ENCODE measurements at regions not wholly inside any gene's neighbourhood (a gene's known extent, or its start where the extent isn't known, plus 50 kb on each side); places are given as distances from the start of the nearest gene placed in this dataset.

DNA sequence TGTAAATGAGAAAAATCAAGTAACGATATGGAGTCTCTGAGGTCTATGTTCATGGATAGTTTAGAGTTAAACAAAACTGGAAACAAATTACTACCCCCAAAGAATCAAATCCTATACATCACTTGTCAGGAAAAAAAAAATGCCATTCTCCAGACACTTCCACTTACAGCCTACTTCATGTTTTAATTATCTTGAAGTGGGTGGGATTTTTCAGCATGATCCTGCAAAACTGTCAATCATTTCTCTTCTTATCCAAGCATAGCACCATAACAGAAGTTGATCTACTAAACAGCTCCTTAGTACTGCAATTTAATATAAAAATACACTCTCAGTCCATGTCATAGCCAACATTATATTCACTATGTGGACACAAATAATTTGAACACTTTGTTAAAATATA, 833.9 kb downstream of the TUSC7 start:
- no peak for DNase-seq
- no peak for ATAC-seq
- intact Hi-C loops (cut with micrococcal nuclease), result no loop called here

- ATAC-seq (no peak), DNase-seq (no peak)
- intact Hi-C loops (cut with micrococcal nuclease), result no loop called here
Observed at GRCh38 chr3:117545484-117545883, 835.9 kb downstream of the TUSC7 start.

DNA sequence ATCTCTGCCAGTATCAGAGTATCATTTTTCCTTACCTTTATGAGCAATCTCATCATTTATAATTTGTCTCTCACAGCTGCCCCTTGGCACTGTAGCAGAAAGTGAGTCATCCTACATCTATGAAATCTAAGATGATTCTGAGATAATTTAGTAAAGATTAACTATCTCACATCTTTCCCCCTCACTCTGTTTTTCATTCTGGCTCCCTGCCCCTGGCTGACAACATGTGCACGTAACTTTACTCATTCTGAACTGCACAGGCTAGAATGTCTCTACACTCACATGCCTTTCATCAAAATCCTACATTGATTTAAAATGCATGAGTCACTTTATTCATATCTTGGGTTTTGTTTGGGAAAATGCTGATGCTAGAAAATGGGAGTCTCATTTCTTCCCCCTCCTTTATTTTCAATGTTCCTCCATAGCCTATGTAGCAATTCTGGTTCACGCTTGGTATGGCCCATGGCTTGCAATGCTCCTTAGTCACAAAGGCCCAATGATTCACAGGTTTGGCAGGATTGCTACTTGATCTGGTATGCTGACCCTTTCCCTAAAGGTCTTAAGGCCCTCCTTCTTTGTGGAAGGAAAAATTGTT, 838.5 kb downstream of the TUSC7 start:
- ATAC-seq, result no peak
- intact Hi-C loops (cut with micrococcal nuclease), result no loop called here

DNA sequence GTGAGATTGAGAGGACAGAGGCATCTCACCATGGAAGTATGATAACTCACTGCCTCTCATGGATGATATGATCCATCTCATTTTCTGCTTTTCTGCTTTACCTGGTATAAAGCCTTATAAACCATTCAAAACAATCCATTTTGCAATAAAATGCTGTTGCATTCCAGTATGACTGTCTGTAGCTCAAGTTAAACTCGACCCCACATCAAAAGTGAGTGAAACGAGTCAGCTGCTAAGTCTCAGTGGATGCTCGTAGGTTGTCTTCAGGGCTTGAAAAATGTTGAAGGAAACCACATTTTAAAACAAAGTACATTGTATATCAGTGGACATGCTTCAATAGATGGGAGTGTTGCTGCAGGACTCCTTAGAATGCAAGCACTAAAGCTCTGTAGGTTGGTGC, 839.0 kb downstream of the TUSC7 start:
- ATAC-seq (no peak), DNase-seq (no peak)
- intact Hi-C loops (cut with micrococcal nuclease), result no loop called here

More for the DNA sequence above, 838.5 kb downstream of the TUSC7 start:
- DNase-seq, result no peak

DNA sequence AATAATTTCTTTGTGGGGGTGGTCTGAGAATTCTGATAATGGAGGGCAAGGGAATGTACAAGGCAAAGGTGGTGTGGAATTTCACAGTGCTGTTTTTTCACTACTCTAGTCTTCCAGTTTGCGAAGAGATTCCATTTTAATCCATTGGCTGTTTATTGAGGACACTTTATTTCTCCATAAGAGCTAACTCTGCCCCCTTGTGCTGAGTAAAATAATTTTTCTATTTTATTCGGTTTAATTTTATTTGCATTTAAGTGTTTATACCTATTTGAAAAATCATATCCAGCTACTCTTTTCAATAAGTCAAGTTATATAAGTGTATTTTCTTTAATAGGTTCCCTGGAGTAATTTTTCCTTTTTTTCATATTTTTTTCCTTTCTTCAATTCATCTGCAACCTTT, 840.1 kb downstream of the TUSC7 start:
- intact Hi-C loops (cut with micrococcal nuclease), result no loop called here
- no peak for ATAC-seq
- no peak for DNase-seq

GRCh38 chr3:117550766-117551165, 841.2 kb downstream of the TUSC7 start:
- DNase-seq, result no peak
- intact Hi-C loops (cut with micrococcal nuclease), result no loop called here
- ATAC-seq, result no peak

DNA sequence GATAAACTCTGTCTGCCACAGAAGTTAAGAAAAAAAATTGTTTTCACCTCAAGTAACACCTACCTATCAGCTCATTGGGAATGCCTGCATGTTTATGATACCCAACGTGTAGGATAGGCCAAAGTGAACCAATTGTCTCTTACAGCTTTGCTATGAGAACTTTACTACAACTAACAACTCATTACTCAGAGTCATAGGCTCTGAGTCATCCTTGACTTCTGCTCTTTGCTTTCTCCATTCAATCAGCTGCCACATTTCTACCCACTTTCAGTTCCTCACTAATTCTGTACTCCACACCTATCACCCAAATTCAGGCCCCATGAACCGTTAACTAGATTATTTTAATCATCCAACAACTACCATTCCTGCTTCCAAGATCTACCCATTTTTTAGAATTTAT, 843.9 kb downstream of the TUSC7 start:
- DNase-seq, result no peak
- intact Hi-C loops (cut with micrococcal nuclease), result no loop called here
- ATAC-seq, result no peak

- DNase-seq (no peak), ATAC-seq (no peak)
- intact Hi-C loops (cut with micrococcal nuclease), result no loop called here
Observed at GRCh38 chr3:117556646-117557407, 847.2 kb downstream of the TUSC7 start.

GRCh38 chr3:117557464-117558090, 848.0 kb downstream of the TUSC7 start:
- intact Hi-C loops (cut with micrococcal nuclease), result no loop called here
- ATAC-seq, result no peak
- no peak for DNase-seq

GRCh38 chr3:117558681-117559080, 849.1 kb downstream of the TUSC7 start:
- no peak for DNase-seq
- no peak for ATAC-seq
- intact Hi-C loops (cut with micrococcal nuclease), result no loop called here

GRCh38 chr3:117562000-117562399, 852.4 kb downstream of the TUSC7 start:
- DNase-seq, result no peak
- no peak for ATAC-seq
- intact Hi-C loops (cut with micrococcal nuclease), result no loop called here

- DNase-seq (no peak), ATAC-seq (no peak)
- intact Hi-C loops (cut with micrococcal nuclease), result no loop called here
Observed at GRCh38 chr3:117563063-117563462, 853.5 kb downstream of the TUSC7 start.

DNA sequence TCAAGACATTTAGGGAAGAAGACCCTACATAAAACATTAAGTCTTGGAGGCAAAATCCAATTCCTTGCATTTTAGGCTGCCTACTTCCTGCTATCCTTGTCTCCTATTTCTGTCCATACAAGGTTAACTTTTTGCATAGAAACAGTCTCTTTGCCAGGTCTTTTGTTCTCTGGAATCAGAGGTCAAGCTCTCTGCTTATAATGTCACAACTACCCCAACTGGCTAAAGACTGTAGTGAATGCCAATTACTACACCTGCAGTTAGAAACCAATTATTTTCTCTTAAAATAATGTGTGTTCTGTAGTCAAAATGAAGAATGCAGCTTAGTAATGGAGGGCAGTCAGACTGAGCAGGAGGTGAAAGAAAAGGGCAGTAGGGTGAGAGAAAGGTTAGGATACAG, 856.2 kb downstream of the TUSC7 start:
- DNase-seq (no peak), ATAC-seq (no peak)
- intact Hi-C loops (cut with micrococcal nuclease), result no loop called here

DNA sequence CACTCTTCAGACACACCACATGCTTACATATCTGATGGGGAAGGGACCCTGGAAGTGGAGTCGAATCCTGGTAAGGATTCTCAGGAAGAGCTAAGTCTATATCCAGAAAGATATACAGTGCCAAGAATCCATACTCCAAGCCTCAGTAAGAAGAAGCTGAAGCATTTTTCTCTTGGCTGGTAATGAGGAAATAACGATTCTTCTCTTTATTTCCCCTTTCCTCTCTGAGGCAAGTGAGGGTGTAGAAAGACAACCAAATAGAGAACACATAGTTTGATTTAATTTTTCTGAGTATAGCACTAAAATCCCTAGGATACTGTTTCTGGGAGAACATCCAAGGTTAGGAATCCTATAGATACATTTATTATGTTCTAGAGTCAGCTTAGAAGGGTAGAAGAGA, 857.3 kb downstream of the TUSC7 start:
- intact Hi-C loops (cut with micrococcal nuclease), result no loop called here
- ATAC-seq, result no peak
- DNase-seq, result no peak

- no peak for ATAC-seq
- intact Hi-C loops (cut with micrococcal nuclease), result no loop called here
- no peak for DNase-seq
Observed at GRCh38 chr3:117567382-117567781, 857.8 kb downstream of the TUSC7 start.

GRCh38 chr3:117567906-117568305, 858.3 kb downstream of the TUSC7 start:
- DNase-seq, result no peak
- intact Hi-C loops (cut with micrococcal nuclease), result no loop called here
- no peak for ATAC-seq

DNA sequence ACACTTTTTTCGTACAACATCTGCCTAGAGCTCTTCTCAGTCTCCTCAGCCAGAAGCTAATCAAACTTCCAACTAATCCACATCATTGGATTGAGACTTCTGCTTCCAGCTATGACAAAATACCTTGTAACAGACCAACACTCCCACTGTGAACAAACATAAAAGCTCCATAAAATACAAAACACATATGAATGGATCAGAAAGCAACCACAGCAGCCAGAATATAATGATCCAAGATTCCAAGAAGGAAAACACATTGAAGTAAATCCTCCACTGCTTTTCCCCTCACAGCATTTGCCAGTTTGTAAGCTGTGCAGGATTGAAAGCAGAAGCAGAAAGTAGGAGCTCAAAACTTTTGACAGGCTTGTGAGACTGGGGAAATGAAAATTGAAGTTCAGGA, 863.2 kb downstream of the TUSC7 start:
- DNase-seq, result no peak
- no peak for ATAC-seq
- intact Hi-C loops (cut with micrococcal nuclease), result no loop called here

DNA sequence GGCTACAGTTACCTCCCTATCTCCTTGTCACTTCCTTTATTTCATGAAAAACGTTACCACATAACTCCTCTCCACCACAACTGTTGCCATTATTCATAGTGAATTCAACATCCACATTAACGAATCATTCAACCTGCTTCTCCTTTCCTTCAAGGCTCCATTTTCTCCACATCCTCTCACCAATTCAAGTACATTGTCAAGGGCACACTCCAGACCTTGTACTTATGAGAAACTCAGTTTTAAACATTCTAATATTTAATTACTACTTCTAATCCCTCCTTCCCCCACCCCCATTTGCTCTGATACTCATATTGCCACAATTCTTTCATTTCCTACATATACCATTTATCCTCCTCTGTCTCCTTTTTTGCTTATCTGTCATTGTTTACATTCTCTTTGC, 871.2 kb downstream of the TUSC7 start:
- intact Hi-C loops (cut with micrococcal nuclease), result no loop called here
- ATAC-seq (no peak), DNase-seq (no peak)

- intact Hi-C loops (cut with micrococcal nuclease), result no loop called here
- no peak for DNase-seq
- no peak for ATAC-seq
Observed at GRCh38 chr3:117586161-117586560, 876.6 kb downstream of the TUSC7 start.

DNA sequence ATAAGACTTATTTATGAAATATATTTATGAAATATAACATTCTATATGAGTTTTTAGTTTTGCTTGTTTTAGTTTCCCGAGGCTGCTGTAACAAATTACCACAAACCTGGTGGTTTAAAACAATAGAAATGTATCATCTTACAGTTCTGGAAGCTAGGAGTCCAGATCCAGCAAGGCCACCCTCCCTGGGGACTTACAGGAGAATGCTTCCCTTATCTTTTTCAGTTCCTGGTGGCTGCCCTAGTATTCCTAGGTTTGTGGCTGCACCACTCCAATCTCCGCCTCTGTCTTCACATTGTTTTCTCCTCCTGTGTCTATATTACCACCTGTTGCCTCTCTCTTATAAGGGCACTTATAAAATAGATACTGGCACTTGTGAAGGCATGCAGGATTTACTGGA, 877.8 kb downstream of the TUSC7 start:
- DNase-seq (no peak), ATAC-seq (no peak)
- intact Hi-C loops (cut with micrococcal nuclease), result no loop called here

- ATAC-seq (no peak), DNase-seq (no peak)
- intact Hi-C loops (cut with micrococcal nuclease), result no loop called here
Observed at GRCh38 chr3:117589454-117589853, 879.9 kb downstream of the TUSC7 start.

All from left ventricle myocardium superior (tissue), 1 donor.